ENCODE measurements at regions not wholly inside any gene's neighbourhood (a gene's known extent, or its start where the extent isn't known, plus 50 kb on each side); places are given as distances from the start of the nearest gene placed in this dataset.
"Not testable (repeated sequence)": the region's sequence is repeated elsewhere in the genome, so short reads cannot be mapped to it uniquely, and the experiment has no call there.

DNA sequence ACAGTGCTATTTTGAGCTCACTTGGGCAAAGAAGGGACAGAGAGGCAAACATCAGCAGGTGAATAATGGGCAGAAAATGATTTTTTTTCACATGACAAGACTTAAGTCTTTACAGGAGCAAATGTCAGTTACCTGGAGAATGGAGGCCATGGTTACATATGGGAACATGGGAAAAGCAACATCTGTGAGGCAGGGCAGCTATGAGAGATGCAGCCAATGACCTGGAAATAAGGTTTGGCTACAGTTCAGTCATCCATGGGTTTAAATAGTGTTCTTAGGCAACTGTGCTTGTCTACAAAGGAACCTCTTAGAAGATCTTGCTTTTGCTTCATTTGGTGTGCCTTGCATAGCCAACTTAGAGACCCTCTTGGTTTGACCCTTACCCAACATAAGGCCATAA is 490.2 kb upstream of the LCORL start:
- no peak for DNase-seq

DNA sequence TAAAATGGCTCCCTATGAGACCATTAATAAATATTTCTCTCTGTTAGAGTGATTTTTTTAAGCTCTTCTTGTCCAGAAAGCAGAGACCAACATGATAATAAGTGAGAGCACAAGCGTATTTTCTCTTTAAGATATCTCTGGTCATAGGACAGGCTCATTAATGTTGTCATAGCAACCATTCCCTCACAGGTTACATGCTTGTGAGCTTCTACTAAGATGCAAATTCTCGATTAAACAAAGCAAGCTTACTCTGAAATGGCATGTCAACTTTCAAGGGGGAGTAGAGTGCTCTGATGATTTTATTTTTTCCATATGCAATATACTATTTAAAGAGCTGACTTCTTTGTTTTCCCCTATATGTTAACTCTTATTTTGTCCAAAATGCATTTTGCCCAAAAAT is 487.2 kb upstream of the LCORL start:
- DNase-seq, result no peak

DNA sequence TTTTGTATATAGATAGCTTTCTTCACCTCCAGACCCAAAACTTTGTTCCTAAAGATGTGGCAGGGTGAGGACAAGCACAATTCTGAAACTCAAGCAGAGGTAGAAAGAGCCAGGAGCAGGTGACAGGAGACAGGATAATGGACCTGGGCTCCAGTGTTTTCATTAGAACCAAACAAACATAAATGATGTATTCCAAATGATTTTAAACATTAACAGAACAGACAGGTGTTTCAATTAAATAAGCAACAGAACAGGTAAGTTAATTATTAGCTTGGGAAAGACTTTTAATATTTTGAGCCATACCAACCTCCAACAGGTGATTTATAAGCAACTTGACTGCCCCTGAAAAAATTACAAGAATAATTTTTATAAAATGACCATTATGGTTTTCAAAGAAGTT is 459.4 kb upstream of the LCORL start:
- DNase-seq, result peak; percentile 2

DNA sequence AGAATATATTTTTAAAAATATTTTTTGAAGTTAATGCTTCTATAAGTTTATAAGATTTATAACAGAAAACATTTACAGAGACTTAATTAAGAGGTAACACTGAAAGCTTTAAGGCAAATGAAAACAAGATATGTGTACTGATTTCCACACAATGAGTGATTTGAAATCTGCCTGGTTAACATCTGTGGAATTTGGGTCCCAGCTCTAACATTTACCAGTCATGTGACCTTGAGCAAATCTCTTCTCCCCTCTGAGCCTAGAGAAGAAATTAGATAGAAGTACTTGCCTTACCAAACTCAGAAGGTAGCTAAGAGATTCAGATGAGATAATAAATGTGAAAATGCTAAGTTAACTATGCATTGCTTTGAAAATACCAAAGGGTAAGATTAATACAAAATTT is 458.8 kb upstream of the LCORL start:
- DNase-seq, result no peak

DNA sequence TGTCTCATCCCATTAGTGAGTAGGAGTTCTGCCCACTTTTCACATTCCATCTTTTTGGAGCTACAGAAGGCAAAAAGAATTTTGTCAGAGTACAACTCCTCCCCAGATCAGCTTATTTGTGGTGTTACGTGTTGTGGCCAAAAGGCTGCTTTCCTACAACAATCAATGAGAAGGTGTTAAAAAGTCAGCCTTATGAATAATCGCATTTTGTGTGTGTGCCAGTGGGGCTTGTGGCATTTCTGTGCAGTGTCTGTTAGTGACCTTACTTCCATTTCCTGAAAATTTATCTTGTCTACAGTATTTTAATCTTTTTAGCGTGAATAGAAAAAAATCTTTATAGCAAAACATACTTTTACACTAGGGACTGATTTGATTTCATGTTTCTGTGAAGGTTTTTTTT is 458.3 kb upstream of the LCORL start:
- DNase-seq, result no peak

DNA sequence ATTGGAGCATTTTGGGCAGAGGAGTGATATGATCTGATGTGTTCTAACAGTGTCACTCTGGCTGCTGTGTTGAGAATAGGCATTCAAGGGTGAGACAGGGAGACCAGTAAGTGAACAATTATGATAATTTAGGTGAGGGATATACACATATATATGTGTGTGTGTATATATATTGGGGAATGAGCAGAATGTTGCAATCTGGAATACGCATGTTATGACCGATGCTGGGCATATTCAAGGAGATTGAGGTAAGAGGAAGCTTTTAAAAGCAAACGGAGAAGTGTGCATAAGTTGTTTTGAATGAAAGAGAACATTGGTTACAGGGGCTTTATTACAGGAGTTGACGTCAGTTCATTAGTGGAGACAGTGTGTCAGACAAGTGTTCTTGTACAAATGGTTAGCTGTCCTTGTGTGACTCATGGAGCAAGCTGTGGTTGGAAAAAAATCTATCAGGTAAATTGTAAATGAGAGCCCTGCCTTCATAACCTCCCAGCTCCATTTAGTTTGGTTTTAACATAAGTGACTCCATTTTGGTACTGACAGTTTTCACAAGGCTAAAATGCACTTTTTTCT is 442.5 kb upstream of the LCORL start:
- no peak for DNase-seq

DNA sequence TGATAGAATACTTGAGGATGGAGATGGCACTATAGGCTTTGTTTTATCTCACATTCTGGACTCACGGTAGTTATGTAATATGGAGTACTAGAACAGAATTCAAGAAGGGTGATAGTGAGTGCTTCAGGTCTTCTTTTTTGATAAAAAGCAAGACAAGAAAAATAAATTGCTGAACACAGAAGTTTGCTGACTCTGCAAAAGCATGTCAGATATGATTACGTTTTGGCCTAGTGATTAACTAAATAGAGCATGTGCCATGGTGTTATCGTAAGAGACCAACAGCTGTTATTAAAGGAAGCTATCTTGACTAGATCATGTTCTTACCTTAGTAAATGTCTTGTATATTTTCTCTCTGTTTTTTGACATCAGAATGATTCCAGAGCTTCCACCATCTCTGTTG is 436.9 kb upstream of the LCORL start:
- DNase-seq, result no peak

DNA sequence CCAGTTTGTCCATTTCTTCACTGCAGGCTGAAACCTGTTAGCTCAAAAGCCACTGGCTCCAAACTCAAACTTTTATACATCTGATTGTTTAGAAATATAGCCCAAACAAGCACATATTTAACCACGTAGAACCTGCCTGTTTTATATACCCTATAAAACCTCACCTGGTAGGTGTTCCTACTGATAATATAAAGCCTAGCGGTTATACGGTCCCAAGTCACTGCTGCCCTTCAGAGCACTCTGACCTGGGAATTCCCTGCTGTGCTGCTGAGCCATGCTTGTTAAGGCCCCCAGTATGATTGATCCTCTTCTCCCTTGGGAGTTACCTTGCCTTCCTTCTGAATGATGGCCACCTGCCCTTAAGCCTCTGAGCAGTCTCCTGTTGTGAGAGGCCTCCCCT is 432.8 kb upstream of the LCORL start:
- DNase-seq, result no peak

DNA sequence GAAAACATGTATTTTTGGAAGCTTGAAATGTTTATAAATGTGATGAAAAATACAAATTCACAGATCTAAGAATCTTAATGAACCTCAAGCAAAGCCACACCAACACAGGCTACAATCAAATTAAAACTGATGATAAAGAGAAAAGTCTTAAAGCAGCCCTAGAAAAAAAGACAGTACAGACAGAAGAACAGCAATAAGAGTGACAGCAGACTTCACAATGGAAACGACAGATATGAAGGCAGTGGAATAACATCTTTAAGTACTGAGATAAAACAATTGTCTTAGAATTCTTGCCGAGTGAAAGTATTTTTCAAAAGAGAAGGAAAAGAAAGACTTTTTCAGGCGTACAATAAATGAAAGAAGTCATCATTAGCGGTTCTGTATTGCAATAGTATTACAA is 423.6 kb upstream of the LCORL start:
- DNase-seq, result no peak

DNA sequence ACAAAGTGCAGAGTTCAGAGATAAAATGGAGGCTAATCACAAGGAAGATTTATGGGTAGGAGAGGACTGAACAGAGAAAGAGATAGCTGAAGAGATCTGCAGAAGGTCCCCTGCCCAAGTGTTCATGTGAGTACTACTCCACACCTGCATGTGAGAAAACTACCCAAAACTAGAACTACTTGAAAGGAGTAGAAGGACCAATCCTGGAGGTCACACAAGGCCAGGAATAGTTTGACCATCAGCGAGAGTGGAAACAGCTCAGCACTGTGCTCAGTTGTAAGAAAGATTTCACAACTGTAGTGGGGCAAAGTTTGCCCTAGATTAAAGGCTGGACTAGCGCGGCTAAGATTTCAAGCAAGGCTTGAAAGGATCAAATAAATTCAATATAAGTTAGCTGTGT is 422.7 kb upstream of the LCORL start:
- no peak for DNase-seq

DNA sequence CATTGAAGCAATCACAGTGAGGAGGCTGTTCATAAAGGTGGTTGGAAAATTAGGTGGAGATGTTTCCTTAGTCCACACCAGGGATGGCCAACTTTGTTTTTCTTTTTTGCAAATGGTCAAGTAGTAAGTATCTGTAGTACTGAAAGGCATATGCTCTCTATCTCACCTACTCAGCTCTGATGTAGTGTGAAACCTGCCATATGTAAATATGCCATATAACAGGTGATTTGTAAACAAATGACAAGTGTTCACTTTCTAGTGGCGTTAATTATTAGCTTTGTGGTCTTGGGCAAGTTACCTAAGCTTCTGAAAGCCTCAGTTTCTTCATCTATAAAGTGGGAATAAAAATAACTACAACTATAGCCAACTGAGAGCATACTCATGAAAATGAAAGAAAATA is 421.4 kb upstream of the LCORL start:
- DNase-seq, result no peak

DNA sequence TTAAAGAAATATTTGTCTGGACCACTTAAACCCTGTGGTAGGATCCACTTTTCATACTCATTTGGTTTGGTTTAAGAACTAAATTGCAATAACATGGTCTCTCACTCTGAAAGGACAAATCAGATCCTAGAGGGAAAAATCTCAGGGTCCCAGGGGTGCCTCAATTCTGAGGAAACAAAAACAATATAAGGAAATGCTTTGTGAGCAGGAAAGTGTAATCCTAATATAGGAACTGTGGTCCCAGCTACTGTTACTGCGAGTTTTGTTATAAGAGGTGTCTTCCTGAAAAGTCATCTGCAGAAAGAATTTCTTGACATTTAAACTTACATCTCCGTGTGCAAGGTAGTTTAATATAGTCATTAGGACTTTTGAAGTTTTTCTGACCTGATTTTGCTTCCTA is 420.1 kb upstream of the LCORL start:
- DNase-seq, result no peak

DNA sequence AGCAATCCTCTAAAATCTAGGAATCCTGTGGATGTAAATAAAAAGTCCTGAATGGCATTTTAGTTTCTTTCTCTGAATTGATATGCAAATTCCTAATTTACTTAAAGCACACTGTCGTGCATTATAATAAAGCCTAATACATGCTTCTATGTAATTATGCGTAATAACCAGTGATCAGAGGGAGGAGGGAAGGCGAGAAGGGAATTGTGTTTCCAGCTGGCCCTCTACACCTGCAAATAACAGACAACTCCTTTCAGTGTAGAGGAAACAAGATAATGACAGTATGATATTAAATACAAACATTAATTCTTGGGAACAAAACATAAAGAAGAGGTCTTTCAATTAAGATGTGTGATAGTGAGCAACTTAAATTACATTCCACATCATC is 419.6 kb upstream of the LCORL start:
- no peak for DNase-seq

DNA sequence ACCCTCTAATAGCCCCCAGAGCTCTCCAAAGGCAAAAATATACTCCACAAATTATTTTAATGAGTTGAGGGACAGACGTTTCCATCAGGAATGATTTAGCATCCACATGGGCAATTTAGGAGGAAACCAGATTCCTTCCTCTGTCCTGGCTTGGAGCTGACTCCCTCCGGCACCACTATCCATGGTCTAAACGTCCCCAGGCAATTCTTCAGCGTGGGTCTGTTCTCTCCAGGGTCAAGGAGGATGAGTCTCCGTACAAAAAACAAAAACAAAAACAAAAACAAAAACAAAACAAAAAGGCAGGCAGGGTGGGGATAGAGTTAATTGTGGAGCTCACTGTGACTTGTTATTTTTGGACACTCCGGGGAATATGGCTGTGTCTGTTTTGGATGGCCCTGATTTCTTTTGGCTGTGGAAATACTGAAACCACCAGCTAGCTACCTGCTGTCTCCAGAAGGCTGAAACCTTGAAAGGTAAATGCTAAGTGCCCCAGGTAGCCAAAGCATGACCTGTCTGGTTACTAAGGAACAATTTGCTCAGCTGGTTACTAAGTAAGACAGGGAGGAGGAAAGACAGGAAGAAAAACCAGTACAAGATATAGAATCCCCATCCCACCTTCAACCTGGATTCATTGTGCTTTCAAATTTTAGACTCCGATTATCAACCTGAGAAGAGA is 419.1 kb upstream of the LCORL start:
- DNase-seq, result no peak

DNA sequence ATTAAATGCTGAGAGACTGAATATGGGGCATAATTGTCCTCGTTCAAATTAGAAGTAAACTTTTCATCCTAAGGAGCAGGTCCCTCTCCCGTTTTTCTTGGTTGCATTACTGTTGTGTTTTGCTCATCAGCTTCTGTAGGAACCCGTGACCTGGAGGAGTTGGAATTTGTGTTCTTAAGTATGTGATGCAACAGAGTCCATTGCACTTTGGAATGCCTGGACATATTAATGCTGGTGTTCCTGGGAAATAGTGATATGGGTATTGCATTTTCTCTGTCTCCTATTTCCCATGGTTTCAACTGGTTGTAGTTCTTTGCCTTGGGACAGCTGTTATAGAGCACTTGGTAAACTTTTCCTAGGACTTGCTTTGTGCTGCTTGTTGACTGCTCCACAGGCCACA is 417.8 kb upstream of the LCORL start:
- no peak for DNase-seq

DNA sequence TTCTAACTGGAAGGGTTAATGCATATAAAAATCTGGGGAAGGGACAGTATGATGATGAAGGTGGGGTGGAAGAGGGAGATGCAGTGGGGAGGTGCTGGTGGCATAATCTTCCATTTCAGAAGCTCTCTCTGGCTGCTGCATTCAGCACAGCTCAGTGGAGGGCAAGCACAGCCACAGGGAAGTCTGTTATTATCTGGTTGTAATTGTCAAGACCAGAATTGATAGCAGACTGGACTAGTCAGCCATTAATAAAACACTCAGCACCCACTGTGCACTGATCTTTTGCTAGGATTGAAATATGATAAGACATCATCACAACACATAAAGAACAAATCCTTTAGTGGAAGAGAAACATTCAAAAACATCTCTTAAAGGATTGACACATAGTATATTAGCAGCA is 414.2 kb upstream of the LCORL start:
- no peak for DNase-seq

DNA sequence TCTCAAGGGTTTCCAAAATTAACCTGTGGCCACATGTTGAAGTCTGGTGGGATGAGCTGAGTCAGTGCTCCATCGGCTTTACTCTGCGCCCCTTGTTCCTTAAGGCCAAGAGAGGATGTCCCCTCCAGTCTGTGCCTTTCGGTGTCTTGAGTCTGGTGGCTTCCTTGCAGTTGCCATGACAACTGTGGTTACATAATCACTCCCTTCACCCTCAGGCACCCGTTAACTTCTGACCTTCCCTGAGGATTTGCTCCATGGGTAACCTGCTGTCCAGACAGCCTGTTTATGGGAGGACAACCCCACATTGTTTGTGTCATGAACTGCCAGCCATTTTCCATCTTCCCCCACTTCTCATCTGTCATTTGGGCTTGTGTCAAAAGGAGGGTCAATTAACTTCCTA is 401.1 kb upstream of the LCORL start:
- DNase-seq, result no peak

DNA sequence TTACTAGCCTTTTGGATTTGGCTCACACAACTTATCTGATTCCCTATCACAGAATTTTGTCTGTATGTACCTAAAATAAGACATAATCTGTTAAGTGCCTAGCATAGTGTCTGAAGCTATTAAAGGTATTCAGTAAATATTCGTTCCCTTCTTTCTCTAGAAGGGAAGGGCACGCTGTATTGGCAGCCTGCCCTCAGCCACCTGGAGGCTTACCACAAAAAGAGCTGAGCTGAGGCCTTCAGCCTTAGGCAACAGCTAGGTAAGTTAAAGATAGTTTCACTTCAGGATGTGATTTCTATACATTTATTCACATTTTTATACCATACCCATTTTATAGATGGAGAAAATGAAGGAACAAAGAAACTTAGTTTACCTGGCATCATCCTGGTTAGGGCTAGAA is 400.0 kb upstream of the LCORL start:
- DNase-seq, result no peak

DNA sequence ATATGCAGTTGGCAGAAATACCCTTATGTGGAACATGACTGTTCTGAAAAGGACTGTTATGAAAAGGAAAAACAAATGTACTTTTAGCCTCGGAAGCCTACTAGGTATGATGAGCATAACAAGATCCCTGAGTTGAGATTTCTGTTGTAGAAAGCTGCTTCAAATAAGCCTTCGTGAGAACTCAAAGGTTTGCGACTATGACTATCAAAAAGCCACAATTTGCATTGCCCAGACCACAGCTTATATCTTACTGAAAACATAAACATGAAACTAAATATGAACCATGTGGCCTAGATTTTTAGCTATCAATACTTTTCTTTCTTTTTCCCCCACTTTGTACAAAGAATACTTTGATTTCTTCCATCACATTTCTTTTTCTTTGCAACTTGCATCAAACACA is 398.2 kb upstream of the LCORL start:
- DNase-seq, result no peak

DNA sequence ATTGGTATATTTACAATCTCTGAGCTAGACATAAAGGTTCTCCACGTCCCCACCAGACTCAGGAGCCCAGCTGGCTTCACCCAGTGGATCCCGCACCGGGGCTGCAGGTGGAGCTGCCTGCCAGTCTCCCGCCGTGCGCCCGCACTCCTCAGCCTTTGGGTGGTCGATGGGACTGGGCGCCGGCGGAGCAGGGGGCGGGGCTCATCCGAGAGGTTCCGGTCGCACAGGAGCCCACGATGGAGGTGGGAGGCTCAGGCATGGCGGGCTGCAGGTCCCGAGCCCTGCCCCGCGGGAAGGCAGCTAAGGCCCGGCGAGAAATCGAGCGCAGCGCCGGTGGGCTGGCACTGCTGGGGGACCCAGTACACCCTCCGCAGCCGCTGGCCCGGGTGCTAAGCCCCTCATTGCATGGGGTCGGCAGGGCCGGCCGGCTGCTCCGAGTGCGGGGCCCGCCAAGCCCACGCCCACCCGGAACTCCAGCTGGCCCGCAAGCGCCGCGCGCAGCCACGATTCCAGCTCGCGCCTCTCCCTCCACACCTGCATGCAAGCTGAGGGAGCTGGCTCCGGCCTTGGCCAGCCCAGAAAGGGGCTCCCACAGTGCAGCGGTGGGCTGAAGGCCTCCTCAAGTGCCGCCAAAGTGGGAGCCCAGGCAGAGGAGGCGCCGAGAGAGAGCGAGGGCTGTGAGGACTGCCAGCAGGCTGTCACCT is 396.8 kb upstream of the LCORL start:
- DNase-seq, result not testable (repeated sequence)

DNA sequence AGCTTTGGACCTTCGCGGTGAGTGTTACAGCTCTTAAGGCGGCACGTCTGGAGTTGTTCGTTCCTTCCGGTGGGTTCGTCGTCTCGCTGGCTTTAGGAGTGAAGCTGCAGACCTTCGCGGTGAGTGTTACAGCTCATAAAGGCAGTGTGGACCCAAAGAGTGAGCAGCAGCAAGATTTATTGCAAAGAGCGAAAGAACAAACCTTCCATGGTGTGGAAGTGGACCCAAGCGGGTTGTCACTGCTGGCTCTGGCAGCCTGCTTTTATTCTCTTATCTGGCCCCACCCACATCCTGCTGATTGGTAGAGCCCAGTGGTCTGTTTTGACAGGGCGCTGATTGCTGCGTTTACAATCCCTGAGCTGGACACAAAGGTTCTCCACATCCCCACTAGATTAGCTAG is 396.1 kb upstream of the LCORL start:
- not testable (repeated sequence) for DNase-seq

DNA sequence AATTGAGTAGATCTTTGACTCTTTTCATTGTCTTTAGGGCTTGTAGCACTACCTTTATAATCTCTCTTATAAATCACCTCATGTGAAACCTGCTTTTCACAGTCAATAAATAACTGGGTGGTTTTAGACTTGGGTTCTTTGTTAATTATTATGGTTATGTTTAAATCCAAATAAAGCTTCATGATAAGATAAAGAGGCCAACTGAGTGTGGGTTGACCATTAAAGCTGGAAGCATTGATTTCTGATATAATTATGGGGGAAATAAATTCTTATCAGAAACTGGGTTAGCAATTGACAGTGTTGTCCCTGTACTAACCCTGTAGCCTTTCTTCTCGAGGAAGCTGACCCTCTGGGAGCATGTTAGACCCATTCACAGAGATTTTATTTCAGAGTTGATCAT is 384.7 kb upstream of the LCORL start:
- no peak for DNase-seq

DNA sequence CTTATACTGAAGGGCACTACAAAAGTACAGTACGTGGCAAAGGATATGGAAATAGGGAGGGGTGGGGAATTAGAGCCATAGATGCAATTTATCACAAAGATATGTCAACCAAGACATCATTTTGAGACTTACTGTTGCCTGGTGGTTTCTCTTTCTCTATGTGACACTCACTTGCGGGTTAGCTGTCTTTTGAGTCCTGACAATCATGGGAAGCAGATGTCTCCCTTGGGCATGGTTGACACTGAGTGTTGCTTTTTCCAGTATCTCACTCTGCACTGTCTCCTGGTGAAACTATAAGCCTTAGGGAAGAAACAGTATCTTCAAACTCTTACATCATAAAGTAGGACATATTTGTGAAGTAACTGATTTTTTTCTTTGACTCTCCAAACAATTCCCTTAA is 383.5 kb upstream of the LCORL start:
- DNase-seq, result no peak

DNA sequence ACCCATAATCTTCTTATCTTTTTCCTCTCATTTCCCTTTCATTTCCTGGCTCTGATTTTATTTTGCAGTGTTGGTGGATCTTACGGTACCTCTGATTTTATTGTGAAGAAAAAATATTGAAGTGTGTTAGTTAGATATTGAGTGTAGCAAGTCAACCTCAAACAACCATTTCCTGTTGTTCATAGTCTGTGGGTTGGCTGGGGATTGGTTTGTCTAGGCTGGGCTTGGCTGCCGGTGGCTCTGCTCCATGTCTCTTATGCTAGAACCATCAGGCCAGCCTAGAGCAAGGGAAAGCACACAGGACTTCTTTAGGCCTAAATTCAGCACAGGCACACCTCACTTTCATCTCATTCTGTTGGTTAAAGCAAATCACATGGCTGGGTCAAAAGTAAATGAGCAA is 383.1 kb upstream of the LCORL start:
- DNase-seq, result no peak

DNA sequence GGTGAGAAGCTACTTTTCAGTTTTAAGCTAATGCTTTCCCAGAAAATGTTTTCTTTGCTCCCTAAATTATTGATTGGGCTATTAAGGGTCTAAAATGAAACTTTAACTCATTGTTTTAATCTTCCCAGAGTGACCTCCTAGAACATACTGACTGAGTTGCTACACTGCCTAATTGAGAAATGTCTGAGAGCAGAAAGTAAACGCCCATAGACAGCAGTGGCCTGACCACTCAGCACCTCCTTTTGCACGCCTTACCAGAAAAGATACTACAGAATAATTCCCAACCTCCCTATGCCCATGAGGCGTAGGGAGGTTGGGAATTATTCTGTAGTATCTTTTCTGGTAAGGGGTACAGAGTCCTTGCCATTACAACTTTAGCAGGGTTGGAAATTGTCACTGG is 381.8 kb upstream of the LCORL start:
- DNase-seq, result no peak
